Adrenal gland (tissue), 9 donors: ENCODE measurements at regions not wholly inside any gene's neighbourhood (a gene's known extent, or its start where the extent isn't known, plus 50 kb on each side); places are given as distances from the start of the nearest gene placed in this dataset.

Source experiments
- DNase-seq, 7 donors: peaks; one replicate each; pipeline ENCODE4 v3.0.0-alpha.2; 2019 to 2020
- H3K27ac ChIP-seq, 5 donors: fragments of 200-600 bp; sonication (generic) in 4 of 5; 1 replicate in 3 of 5; 2 replicates in 2 of 5; pipeline versions ENCODE4 v1.5.1 to v1.8.0; 2016 to 2020; ENCODE audit warnings: mild to moderate bottlenecking in 1 of 5
- H3K27me3 ChIP-seq: fragments of 200-600 bp; 2 replicates; pipeline ENCODE4 v1.8.0; 2021
- H3K36me3 ChIP-seq, 2 donors: fragments of 200-600 bp; replicated peaks in 1 of 2; 1 replicate in 1 of 2; 2 replicates in 1 of 2; pipeline versions ENCODE4 v1.5.1 to v1.8.0; 2018 to 2022
- H3K4me1 ChIP-seq, 2 donors: fragments of 200-600 bp; replicated peaks in 1 of 2; 1 replicate in 1 of 2; 2 replicates in 1 of 2; pipeline versions ENCODE4 v1.5.1 to v1.8.0; 2018 to 2021
- H3K4me3 ChIP-seq, 4 donors: fragments of 200-600 bp; sonication (generic) in 3 of 4; one replicate each; pipeline ENCODE4 v1.5.1; 2016 to 2018
- H3K9me3 ChIP-seq, 3 donors: fragments of 200-600 bp; sonication (generic) in 1 of 3; replicated peaks in 1 of 3; 1 replicate in 2 of 3; 2 replicates in 1 of 3; pipeline versions ENCODE4 v1.5.1 to v1.8.0; 2016 to 2021
- CTCF ChIP-seq, 6 experiments: fragments of 450-650 bp in 4 of 6; fragments of 200-600 bp in 2 of 6; sonication (generic) in 1 of 6; IDR thresholded peaks; 1 replicate in 5 of 6; 2 replicates in 1 of 6; pipeline versions ENCODE4 v1.5.1 to v1.8.0; 2016 to 2021; ENCODE audit warnings: antibody characterized with exemption in 6 of 6, mild to moderate bottlenecking in 2 of 6, moderate library complexity in 1 of 6
- POLR2A ChIP-seq, 2 donors: fragments of 450-650 bp; IDR thresholded peaks; one replicate each; pipeline ENCODE4 v1.6.1; 2017; ENCODE audit warnings: antibody characterized with exemption in 2 of 2, mild to moderate bottlenecking in 2 of 2, moderate library complexity in 1 of 2
- WGBS, 4 donors: extraction: QIAGEN DNeasy Blood & Tissue Kit in 2 of 4; methylation state at CpG; one replicate each; pipeline versions ENCODE4 v1.1.5 to v1.1.7; 2013 to 2017; 5-methylcytosine and 5-hydroxymethylcytosine counted together
- intact Hi-C, 2 donors: fragments of 100-400 bp; cut with DNase I; formaldehyde crosslinking; loops; one replicate each; pipeline versions ENCODE4 v1.14.1 to v1.15.0; 2022 to 2023
- donor health status: healthy with polysubstance abuse.
- donor health status: Bipolar disorder and iron deficiency.
- donor health status: DM: yes; HTN: yes; CAD: no.
- donor health status: DM: no; HTN: no; CAD: no.
- donor health status: DM: no; HTN: no; CAD: no.

GRCh38 chr1:10934150-10934818, 78.2 kb upstream of the TARDBP start:
- Histone ChIP-seq H3K27ac (no peak overlapping the region), H3K4me3 (no peak overlapping the region), H3K36me3 (no peaks in the 10 kb centered on the region), H3K27me3 (no peaks in the 10 kb centered on the region), H3K9me3 (no peaks in the 10 kb centered on the region), H3K4me1 (no peaks in the 10 kb centered on the region)
- no peak for TF ChIP-seq POLR2A (IDR thresholded peaks at IDR 0.05)
- no peak for TF ChIP-seq CTCF (IDR thresholded peaks at IDR 0.05)
- DNase-seq: no peak
- 52 to 74% (median 66%) methylated on average over 8 to 12 of the region's 12 CpGs for WGBS, 4 donors
- intact Hi-C loops: no loop called here

DNA sequence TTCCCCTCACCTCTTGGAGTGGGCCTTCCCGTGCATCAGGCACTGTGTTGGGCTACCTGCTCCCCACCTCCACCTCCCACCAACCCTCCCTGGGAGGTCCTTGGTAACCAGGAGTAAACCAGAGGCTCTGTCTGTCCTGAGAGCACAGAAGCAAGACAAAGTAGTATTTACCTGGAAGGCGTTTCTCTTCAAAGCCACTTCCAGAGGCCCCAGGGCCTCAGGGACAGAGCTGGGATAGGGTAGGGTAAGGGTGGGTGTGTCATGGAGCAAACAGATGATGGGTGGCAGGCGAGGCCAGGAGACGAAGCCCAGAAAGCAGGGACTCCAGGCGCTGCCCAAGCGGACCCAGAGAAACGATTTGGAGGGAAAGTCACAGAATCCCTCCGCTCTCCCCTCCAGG, 77.2 kb upstream of the TARDBP start:
- H3K4me3 ChIP-seq: no peak overlapping the region
- no peaks in the 10 kb centered on the region for H3K4me1 ChIP-seq
- H3K36me3 ChIP-seq: no peaks in the 10 kb centered on the region
- no peak overlapping the region for H3K27ac ChIP-seq
- no peaks in the 10 kb centered on the region for H3K27me3 ChIP-seq
- intact Hi-C loops: no loop called here
- no peak for DNase-seq
- no peak for TF ChIP-seq POLR2A (IDR thresholded peaks at IDR 0.05)
- H3K9me3 ChIP-seq: no peaks in the 10 kb centered on the region
- 62 to 79% (median 70%) methylated on average over 8 of the region's 8 CpGs for WGBS, 4 donors

DNA sequence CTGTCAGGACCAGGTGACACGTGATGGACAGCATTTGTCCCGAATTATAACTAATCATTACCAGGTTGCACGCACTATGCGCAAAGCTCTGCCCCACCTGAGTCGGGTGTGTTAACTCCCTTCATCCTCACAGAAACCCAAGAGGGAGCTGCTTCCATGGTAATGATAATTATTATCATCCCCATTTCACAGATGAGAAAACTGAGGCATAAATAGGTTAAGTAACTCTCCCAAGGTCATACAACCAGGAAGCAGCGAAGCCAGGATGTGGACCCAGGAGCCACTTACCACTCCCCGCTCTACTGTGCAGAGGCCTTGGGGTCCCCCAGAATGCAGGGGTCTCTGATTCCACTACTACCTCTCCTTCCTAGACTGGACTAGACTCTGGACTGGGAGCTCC, 76.7 kb upstream of the TARDBP start:
- TF ChIP-seq POLR2A (IDR thresholded peaks at IDR 0.05): no peak
- TF ChIP-seq CTCF (IDR thresholded peaks at IDR 0.05): no peak
- H3K27ac ChIP-seq: no peak overlapping the region
- intact Hi-C loops: no loop called here
- H3K4me1 ChIP-seq: no peaks in the 10 kb centered on the region
- H3K9me3 ChIP-seq: no peaks in the 10 kb centered on the region
- 80 to 87% (median 83%) methylated on average over 6 to 7 of the region's 7 CpGs for WGBS, 4 donors
- H3K27me3 ChIP-seq: no peaks in the 10 kb centered on the region
- DNase-seq: no peak
- H3K4me3 ChIP-seq: no peak overlapping the region
- no peaks in the 10 kb centered on the region for H3K36me3 ChIP-seq

DNA sequence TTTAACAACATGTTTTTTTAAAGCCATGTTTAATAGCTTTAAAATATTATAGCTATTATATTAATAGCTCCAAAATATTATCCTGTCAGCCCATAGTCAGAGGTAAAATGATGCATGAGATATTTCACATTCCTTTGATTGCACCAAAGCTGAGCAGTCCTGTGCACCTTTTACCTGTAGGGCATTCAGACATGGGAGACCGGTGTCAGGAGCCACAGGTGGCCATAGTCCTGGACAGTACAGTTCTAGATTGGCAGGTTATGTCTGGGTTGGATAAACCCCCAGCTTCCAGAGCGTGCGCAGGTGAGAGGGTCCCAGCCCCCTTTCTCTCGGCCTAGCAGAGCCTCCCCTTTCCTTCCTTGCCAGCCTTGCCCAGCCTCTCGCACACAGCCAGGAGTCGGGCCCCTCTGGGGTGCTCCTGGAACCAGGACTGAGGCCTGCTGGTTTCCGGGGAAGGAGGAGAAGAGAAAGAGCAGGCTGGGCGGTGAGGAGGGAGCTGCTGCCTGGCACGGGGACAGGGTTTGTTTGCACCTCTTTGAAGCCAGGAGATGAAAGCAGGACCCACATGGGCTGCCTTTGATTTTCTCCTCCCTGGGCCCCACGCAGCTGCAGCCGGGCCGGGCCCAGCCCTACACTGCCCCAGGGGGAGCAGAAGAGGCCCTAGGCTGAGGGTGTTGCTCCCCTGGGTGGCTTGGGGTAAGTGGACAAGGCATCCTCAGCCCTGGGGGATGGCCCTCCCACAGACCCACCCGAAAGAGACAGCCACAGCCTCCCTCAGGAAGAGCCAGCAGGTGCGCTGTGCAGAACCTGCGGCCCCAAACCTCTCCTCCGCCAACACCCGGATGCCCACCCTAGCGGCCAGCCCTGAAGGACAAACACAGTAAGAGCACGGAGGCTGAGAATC, 75.2 kb upstream of the TARDBP start:
- Histone ChIP-seq H3K36me3 (no peaks in the 10 kb centered on the region), H3K4me3 (no peak overlapping the region), H3K27me3 (no peaks in the 10 kb centered on the region), H3K9me3 (no peaks in the 10 kb centered on the region), H3K27ac (no peak overlapping the region), H3K4me1 (peaks cover 0 to 6% of the 10 kb centered on the region in 2 donors)
- 76 to 82% (median 81%) methylated on average over 12 to 19 of the region's 19 CpGs for WGBS, 4 donors
- TF ChIP-seq POLR2A (IDR thresholded peaks at IDR 0.05) (no peak), CTCF (IDR thresholded peaks at IDR 0.05) (no peak)
- no peak for DNase-seq
- intact Hi-C loops: no loop called here
